WTC11 (cell line): ENCODE measurements at regions not wholly inside any gene's neighbourhood (a gene's known extent, or its start where the extent isn't known, plus 50 kb on each side); places are given as distances from the start of the nearest gene placed in this dataset.

Experiments
- ATAC-seq: fragments of 200-7000 bp; cut with Tn5 transposase; 2 replicates; pipeline ENCODE4 v1.10.0; 2021; ENCODE audit warnings: mild to moderate bottlenecking, moderate library complexity
- CTCF ChIA-PET: fragments of 300-600 bp; sonication (Branson Sonifier 250); formaldehyde crosslinking; loops from one replicate; lab custom pipeline; 2021; ENCODE audit warnings: antibody characterized with exemption; lab: Charles Lee
- POLR2A ChIA-PET: fragments of 350-600 bp; sonication (Branson Sonifier 250); formaldehyde crosslinking; loops from one replicate; lab custom pipeline; 2021; ENCODE audit warnings: antibody characterized with exemption; lab: Charles Lee
- DNase-seq: peaks from one replicate; pipeline ENCODE4 v3.0.0; 2021; ENCODE audit warnings: low spot score
- H3K27ac Mint-ChIP-seq: 2 replicates; pipeline ENCODE4 v1.8.0; 2021; ENCODE audit warnings: mixed read lengths
- H3K27me3 Mint-ChIP-seq: 2 replicates; pipeline ENCODE4 v1.8.0; 2021; ENCODE audit warnings: low read depth, mild to moderate bottlenecking, moderate library complexity, mixed read lengths
- H3K36me3 Mint-ChIP-seq: 2 replicates; pipeline ENCODE4 v1.8.0; 2021; ENCODE audit warnings: mixed read lengths
- H3K4me1 Mint-ChIP-seq: 2 replicates; pipeline ENCODE4 v1.8.0; 2022; ENCODE audit warnings: mixed read lengths
- H3K4me3 Mint-ChIP-seq: 2 replicates; pipeline ENCODE4 v1.8.0; 2021; ENCODE audit warnings: mild to moderate bottlenecking, moderate library complexity, mixed read lengths
- H3K9me3 Mint-ChIP-seq: 2 replicates; pipeline ENCODE4 v1.8.0; 2021; ENCODE audit warnings: mixed read lengths
- CBFB ChIP-seq: sonication (generic); formaldehyde crosslinking; IDR thresholded peaks from 2 replicates; pipeline ENCODE4 v1.8.1; 2022; ENCODE audit warnings: mild to moderate bottlenecking, low read depth, missing genetic modification reagents
- GABPB1 ChIP-seq: sonication (generic); formaldehyde crosslinking; IDR thresholded peaks from 2 replicates; pipeline ENCODE4 v1.8.1; 2023; ENCODE audit warnings: mild to moderate bottlenecking, missing genetic modification reagents
- GTF2I ChIP-seq: fragments of 250-450 bp; sonication (Bioruptor Pico); conservative IDR thresholded peaks from 2 replicates; pipeline ENCODE4 v1.4.0; 2021; ENCODE audit warnings: mild to moderate bottlenecking
- HMGA2 ChIP-seq: fragments of 250-450 bp; sonication (Bioruptor Pico); IDR thresholded peaks from 2 replicates; pipeline ENCODE4 v1.4.0; 2021; ENCODE audit warnings: mild to moderate bottlenecking, moderate library complexity
- JUN ChIP-seq: sonication (generic); formaldehyde crosslinking; IDR thresholded peaks from 2 replicates; pipeline ENCODE4 v1.8.0; 2023; ENCODE audit warnings: mild to moderate bottlenecking, missing genetic modification reagents
- MXD4 ChIP-seq: fragments of 250-450 bp; sonication (Bioruptor Pico); IDR thresholded peaks from 2 replicates; pipeline ENCODE4 v1.8.0; 2021; ENCODE audit warnings: mild to moderate bottlenecking, moderate library complexity, borderline replicate concordance
- NFE2L1 ChIP-seq: sonication (generic); formaldehyde crosslinking; IDR thresholded peaks from 2 replicates; pipeline ENCODE4 v1.8.1; 2023; ENCODE audit warnings: missing genetic modification reagents
- NR3C1 ChIP-seq: sonication (generic); formaldehyde crosslinking; conservative IDR thresholded peaks from 2 replicates; pipeline ENCODE4 v1.8.1; 2023; ENCODE audit warnings: low read depth, mild to moderate bottlenecking, missing genetic modification reagents
- SMAD3 ChIP-seq: sonication (generic); formaldehyde crosslinking; IDR thresholded peaks from 2 replicates; pipeline ENCODE4 v1.8.0; 2022; ENCODE audit warnings: missing genetic modification reagents, mild to moderate bottlenecking, borderline replicate concordance
- SMAD4 ChIP-seq: sonication (generic); formaldehyde crosslinking; IDR thresholded peaks from 2 replicates; pipeline ENCODE4 v1.8.0; 2022; ENCODE audit warnings: mild to moderate bottlenecking, missing genetic modification reagents
- SP1 ChIP-seq: sonication (generic); formaldehyde crosslinking; conservative IDR thresholded peaks from 2 replicates; pipeline ENCODE4 v1.8.1; 2022; ENCODE audit warnings: missing genetic modification reagents
- STAT6 ChIP-seq: sonication (generic); formaldehyde crosslinking; conservative IDR thresholded peaks from 2 replicates; pipeline ENCODE4 v1.8.1; 2023; ENCODE audit warnings: mild to moderate bottlenecking, low read depth, missing genetic modification reagents, moderate library complexity
- TEAD1 ChIP-seq: sonication (generic); formaldehyde crosslinking; IDR thresholded peaks from 2 replicates; pipeline ENCODE4 v1.8.0; 2022; ENCODE audit warnings: mild to moderate bottlenecking, missing genetic modification reagents
- TP53 ChIP-seq: sonication (generic); formaldehyde crosslinking; IDR thresholded peaks from 2 replicates; pipeline ENCODE4 v1.8.1; 2023; ENCODE audit warnings: mild to moderate bottlenecking, missing genetic modification reagents
- USF1 ChIP-seq: sonication (generic); formaldehyde crosslinking; IDR thresholded peaks from 2 replicates; pipeline ENCODE4 v1.8.0; 2022; ENCODE audit warnings: mild to moderate bottlenecking, missing genetic modification reagents
- ZBTB43 ChIP-seq: sonication (generic); formaldehyde crosslinking; IDR thresholded peaks from 2 replicates; pipeline ENCODE4 v1.8.1; 2023; ENCODE audit warnings: mild to moderate bottlenecking, missing genetic modification reagents
- ZNF121 ChIP-seq: sonication (generic); formaldehyde crosslinking; IDR thresholded peaks from 2 replicates; pipeline ENCODE4 v1.8.0; 2023; ENCODE audit warnings: missing genetic modification reagents
- ZNF317 ChIP-seq: sonication (generic); formaldehyde crosslinking; IDR thresholded peaks from 2 replicates; pipeline ENCODE4 v1.8.1; 2023; ENCODE audit warnings: low read depth, mild to moderate bottlenecking, moderate library complexity, missing genetic modification reagents, borderline replicate concordance
- ZNF423 ChIP-seq: fragments of 250-450 bp; sonication (Bioruptor Pico); IDR thresholded peaks from 2 replicates; pipeline ENCODE4 v2.1.2; 2022; ENCODE audit warnings: mild to moderate bottlenecking, moderate library complexity
- ZNF532 ChIP-seq: fragments of 250-450 bp; sonication (Bioruptor Pico); IDR thresholded peaks from 2 replicates; pipeline ENCODE4 v1.9.0; 2021; ENCODE audit warnings: mild to moderate bottlenecking, borderline replicate concordance

- POLR2A ChIA-PET: no interaction called here
- peaks cover 16% of the 10 kb centered on the region for H3K36me3 Mint-ChIP-seq
- H3K4me3 Mint-ChIP-seq: no peak overlapping the region
- TF ChIP-seq STAT6 (CRISPR knock-in tag) (no peak), CBFB (no peak), SMAD4 (CRISPR knock-in tag) (no peak), SP1 (CRISPR knock-in tag) (no peak), GTF2I (CRISPR knock-in tag) (no peak), NFE2L1 (no peak), ZNF532 (CRISPR knock-in tag) (no peak), JUN (no peak), ZNF121 (CRISPR knock-in tag) (no peak), USF1 (no peak)
- TF ChIP-seq, all 79 proteins: peak for 0
- Mint-ChIP-seq H3K9me3 (peaks cover 21% of the 10 kb centered on the region), H3K27ac (no peak overlapping the region), H3K4me1 (no peaks in the 10 kb centered on the region), H3K27me3 (no peaks in the 10 kb centered on the region; the same call in 1 of the 2 replicates)
- CTCF ChIA-PET: no interaction called here
- ATAC-seq (no peak), DNase-seq (no peak)
Observed at GRCh38 chr9:74407166-74407565, 90.0 kb upstream of the RORB start.

- DNase-seq (no peak), ATAC-seq (no peak)
- Mint-ChIP-seq H3K9me3 (peaks cover 3% of the 10 kb centered on the region; the same call in 1 of the 2 replicates), H3K27me3 (no peaks in the 10 kb centered on the region), H3K4me1 (peaks cover 9% of the 10 kb centered on the region), H3K27ac (no peak overlapping the region), H3K36me3 (no peaks in the 10 kb centered on the region), H3K4me3 (no peak overlapping the region)
- ChIA-PET POLR2A (no interaction called here), CTCF (interaction anchor here (0.9 kb wide), 1 partner anchor 16 kb away, joined by 3 read pairs; no protein-coding TSS in a partner anchor)
- TF ChIP-seq TP53 (no peak), HMGA2 (CRISPR knock-in tag) (no peak), TEAD1 (CRISPR knock-in tag) (no peak), ZBTB43 (CRISPR knock-in tag) (no peak), NFE2L1 (no peak), ZNF317 (CRISPR knock-in tag) (no peak), GABPB1 (no peak), MXD4 (CRISPR knock-in tag) (no peak), USF1 (no peak), STAT6 (CRISPR knock-in tag) (no peak), ZNF423 (CRISPR knock-in tag) (no peak), SMAD3 (CRISPR knock-in tag) (no peak), NR3C1 (CRISPR knock-in tag) (no peak)
Observed at GRCh38 chr9:74412236-74412979, 84.7 kb upstream of the RORB start.
